Stimulated activated CD8-positive, alpha-beta memory T cell treated with anti-CD3 and anti-CD28 coated beads, Interleukin-7, amount 100 ng/mL, for 24 hours (primary cell): ENCODE measurements at regions not wholly inside any gene's neighbourhood (a gene's known extent, or its start where the extent isn't known, plus 50 kb on each side); places are given as distances from the start of the nearest gene placed in this dataset.
"Not testable (repeated sequence)": the region's sequence is repeated elsewhere in the genome, so short reads cannot be mapped to it uniquely, and the experiment has no call there.

Experiments used
- DNase-seq: peaks from one replicate; pipeline ENCODE4 v3.0.0-alpha.2; 2020; ENCODE audit warnings: low read depth

DNA sequence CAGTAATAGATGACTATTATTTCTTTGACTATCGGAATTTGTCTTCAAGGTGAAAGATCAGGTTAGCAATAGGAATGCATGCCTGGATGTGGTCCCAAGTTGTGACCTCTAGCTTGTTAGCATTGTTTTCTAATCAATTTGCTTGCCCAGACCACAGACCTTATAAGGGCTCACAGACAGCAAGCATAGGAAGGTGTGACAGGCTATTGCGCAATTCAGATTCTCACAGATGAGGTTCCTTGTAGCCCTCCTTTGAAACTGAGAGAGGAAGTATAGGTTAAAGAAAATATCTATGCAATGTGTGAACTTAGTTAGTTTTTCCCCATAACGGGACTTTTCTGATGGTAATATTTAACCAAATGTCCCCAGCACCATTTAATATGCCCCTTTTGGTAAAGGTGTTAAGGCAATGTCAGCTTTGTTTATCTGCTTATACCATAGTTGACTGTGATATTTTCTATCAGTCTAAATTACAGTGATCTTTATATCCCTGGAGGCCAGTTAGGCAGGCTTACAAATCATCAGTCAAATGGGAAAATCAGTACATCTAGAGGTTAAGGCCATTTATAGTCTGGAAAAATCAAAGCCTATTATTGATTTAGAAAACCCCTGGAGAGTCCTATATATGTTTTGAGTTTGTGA lies 168.1 kb upstream of the MBNL1 start:
- no peak for DNase-seq

DNA sequence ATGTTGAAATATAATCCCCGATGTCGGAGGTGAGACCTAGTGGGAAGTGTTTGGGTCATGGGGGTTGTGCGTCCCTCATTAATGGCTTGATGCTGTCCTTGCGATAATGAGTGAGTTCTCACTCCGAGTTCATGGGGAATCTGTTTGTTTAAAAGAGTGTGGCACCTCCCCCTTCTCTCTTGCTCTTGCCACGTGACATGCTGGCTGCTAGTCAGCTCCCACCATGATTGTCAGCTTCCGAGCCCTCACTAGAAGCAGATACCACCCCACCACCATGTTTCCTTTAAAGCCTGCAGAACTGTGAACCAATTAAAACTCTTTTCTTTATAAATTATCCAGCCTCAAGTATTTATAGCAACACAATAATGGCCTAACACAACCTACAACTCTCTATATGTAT lies 166.3 kb upstream of the MBNL1 start:
- DNase-seq: no peak

DNA sequence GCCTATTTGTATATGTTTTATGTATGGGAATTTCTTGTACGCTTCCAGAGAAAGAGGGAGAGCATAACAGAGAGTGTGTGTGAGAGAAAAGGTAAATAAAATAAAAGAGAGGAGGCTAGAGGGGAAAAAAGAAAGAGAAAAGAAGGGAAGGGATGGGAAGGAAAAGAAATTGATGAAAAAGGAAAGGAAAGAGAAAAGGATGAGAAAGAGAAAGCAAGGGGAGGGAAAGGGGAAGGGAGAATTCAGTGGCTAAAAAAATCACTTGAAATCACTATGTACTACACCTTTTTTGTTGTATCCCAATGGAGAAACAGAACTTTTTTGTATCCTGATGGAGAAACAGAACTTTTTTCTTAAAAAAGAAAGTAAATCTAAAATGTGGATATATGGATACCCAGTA lies 165.5 kb upstream of the MBNL1 start:
- DNase-seq: no peak

DNA sequence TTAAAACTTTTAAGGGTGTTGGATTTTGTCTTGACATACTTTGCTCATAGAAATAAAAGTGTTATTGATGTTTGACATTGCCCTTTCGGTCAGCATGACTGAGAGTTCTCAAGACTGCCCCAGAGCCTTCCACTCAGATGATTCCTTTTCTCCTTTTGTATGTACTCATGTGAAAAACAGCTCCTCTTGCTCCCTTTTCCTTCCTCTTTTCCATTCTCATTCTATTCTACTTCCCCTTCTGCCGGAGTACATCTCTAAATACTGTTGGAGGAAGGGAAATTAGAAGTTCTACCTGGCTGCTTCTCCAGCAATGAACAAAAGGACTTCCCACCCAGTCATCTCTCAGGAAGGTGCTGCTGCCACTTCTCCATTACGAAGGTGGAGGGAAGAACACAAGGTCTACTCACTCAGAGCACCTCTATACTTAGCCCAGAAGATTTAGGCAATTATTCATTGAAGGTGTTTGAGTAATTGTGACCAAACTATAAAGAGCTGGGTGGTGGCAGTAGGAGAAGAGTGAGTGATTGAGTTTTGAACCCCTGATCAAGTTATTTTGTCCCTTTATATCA lies 163.8 kb upstream of the MBNL1 start:
- DNase-seq: no peak

DNA sequence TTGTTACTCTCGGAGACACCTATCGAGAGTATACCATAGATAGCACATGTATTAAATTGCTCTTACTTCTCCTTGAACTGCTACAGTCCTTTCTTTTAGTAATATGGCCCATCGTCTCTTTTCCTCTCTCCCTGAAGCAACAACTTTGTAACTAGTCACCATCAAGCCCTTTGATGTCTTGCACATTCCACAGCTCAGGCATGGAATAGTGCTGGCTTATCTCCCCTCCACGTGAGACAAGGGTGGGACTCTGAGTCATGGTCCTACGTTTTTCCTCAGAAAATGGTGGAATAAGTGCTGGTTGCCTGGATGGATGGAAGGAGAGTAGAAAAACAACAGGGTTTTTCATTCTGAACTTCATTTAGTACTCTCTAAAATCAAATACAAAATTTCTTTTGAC lies 163.3 kb upstream of the MBNL1 start:
- DNase-seq: no peak

DNA sequence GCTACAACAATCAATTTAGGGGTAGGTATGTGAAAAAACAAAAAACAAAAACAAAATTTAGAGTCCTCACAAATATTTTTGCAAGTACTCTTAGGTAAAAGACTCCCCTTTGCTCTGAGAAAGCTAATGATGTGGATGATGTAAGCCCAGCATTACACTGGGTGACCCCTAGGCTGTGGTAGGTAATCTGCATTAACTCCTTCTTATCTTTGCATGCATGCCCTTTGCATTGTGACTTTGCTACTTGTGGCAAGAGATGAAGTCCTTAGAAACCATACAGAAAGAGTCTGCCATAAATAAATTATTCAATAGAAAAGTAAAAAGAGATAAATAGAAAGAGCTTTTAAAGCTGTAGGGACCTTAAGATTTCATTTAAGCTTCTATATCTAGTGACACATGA lies 159.7 kb upstream of the MBNL1 start:
- DNase-seq: no peak

DNA sequence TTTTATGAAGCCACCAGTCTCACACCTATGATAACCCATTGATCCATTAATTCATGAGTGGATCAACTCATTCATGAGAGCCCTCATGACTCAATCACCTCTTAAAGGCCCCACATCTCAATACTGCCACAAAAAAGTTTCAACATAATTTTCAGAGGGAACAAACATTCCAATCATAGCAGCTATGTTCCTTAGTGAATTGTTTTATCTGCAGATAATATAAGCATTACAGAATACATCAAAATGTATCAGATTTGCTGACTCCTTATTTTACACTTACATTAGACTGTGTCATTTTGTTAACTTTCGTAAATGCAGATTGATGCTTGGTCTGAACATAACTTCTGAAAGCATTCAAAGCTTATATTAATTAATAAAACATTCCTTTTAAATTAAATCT lies 155.3 kb upstream of the MBNL1 start:
- no peak for DNase-seq

DNA sequence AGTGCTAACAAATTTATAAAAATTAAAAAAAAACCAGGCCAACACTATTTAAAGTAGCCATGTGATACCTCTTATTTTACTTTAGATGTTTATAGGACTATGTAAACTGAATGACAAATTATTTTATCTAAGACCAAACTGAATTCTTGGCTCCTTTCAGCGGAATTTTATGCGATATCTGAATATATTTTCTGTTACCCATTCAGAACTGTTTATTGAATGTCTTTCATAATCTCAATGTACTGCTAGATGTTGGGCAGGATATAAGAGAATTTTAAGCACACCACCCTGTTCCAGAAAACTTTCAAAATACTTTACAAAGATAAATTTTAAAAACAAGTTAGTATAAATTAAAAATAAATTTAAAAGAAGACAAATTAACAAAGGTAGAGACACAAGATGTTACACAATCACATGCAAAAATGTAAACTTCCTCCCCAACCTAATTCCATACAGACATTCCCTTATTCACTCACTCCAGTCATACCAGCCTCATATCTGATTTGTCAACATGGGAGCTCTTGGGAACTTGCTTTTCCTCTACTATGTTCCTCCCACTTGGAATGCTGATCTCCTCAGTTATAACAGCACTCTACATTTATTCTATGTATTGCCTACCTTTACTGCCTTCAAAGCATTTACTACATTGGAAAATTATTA lies 154.6 kb upstream of the MBNL1 start:
- no peak for DNase-seq

DNA sequence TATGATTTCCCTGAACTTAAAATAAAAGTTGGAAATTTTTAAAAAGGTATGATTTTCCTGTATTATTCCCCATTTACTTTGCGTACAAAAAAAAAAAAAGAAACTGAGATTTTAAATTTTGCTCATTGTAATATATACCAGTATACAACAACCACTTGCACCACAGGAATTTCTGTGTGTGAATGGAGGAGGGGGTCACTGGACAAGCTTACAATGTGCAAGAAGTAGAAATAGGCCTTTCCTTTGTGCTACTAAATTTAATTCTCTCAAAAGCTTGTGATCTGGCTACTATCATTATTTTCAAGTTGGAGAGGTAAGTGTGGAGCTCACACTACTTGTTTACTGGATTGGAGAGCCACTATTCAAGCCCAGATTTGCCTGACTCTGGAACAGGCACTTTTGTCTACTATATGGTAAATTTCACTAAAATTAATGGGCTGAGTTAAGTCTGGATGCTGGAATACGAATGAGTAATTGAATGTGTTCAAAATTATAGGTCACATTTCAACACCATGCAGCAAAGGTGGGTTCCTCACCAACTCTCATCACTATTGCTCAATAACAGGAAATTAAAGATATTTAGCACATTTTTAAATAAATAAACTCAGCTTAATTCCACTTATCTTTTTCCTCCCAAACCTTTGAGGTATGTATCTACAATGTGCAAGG lies 148.0 kb upstream of the MBNL1 start:
- DNase-seq: no peak

DNA sequence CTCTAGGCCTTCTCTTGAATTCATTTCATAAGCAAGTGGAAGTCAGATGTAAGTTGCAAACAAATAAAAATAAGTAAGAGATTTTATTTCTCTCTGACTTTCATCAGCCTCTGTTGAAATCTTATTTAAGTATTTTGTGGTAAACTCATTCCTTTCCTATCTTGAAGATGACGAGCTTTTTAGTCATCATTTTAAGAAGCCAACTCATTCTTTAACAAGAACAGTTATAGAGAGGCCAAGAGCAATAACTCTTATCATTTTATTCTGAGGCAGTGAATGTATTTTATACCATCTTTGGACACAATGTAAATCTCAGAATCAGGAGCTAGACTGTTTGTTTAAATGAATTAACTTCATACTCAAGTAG lies 147.5 kb upstream of the MBNL1 start:
- DNase-seq: no peak

DNA sequence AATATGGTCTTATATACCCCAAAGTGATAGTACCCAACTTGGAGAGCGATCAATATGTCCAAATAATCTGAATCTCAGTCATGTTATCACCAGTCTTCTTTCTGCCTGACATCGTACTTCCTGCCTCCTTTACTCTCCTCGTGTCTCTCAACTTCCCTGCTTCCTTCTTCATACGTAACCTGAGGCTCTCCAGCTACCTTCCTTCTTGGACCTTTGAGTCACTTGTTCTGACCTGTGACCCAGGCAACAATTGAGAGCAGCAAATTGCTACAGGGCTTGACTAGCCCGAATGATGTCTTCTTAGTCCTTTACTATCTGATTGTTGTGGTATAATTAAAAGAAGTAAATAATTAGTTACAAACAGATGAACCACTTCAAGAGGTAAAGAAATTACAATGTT lies 145.9 kb upstream of the MBNL1 start:
- DNase-seq: no peak

DNA sequence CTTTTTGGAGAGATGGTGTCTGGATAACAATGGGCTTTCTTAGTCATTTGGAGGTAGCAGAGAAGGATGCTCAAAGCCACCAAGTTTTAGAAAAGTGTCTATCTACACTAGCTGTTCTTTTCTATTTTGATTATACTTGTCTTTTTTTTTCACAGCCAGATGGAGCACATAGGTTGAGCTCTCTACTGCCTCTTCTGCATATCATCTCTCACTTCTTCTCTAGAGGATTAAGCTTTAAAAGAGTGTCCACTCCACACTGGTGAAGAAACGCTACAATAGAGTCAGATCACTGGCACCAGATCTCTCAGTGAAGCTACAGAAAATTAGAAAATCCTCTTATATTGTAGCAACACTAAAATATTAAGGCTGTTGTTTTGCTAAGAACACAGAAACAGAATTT lies 145.3 kb upstream of the MBNL1 start:
- no peak for DNase-seq

DNA sequence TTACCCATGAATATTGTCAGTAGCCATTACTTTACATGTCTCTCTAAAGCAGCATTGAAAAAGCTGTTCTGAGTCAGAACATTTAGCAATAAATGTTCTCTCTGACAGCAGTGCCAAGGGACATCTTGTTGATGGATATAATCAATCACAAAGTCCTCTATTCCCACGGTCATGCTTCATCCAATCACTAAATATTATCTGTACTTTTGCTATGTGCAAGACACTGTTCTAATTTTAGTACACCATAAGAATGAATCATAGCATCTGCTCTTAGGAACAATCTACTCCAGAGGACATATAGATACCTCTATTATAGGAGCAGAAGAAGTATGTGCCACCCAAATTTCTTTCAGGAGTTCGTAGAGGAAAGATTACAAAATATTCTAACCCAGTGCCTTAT lies 142.5 kb upstream of the MBNL1 start:
- no peak for DNase-seq

DNA sequence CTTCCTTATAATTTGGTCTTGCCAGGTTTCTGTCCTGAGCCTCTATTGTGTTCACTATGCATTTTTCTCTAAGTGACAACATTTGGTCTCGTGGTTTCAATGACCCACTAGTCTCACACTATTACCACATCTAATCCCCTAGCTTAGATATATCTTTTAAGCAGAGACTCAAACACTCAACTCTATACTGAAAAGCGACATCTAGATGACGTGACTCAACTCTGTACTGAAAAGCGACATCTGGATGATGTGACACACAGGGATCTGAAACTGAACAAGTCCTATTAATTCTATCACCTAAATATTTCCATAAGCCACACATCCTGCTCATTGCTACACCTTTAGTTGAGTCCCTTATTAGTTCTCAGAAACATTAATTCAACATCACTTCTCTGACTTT lies 141.7 kb upstream of the MBNL1 start:
- DNase-seq: no peak

DNA sequence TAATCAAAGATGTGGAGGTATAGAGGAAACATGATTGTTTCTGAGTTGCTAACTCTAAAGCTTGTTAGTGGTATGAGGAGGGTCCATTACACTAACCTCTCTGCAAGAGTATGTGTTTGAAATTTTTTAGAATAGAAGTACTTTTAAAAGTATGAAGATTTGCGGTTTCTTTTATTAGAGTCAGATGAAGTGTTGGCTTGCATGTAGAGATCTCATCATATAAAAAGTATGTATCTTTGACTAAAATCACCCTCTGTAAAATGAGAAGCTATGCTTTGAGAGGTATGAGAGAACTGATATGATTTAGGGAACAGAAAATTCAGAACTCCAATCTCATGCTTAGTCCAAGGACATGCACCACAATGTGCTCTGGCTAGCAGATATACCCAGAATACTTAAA lies 140.4 kb upstream of the MBNL1 start:
- no peak for DNase-seq

DNA sequence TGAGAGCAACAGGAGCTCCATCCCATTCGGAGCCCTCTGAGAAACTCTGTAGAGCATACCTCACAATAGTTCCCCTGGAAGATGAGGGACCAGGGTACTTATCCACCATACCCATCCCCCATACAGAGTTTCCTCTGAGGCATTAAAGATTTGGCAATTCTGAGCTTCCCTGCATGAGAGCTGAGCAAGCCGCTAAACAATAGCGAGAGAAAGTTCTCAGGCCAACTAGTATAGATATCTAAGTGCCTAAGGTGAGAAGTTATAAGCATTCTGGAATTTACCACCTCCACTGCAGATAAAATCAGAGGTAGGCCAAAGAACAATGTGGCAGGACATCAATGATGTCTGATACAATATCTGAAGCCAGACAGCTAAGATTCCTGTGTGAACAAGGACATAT lies 129.1 kb upstream of the MBNL1 start:
- DNase-seq: no peak

DNA sequence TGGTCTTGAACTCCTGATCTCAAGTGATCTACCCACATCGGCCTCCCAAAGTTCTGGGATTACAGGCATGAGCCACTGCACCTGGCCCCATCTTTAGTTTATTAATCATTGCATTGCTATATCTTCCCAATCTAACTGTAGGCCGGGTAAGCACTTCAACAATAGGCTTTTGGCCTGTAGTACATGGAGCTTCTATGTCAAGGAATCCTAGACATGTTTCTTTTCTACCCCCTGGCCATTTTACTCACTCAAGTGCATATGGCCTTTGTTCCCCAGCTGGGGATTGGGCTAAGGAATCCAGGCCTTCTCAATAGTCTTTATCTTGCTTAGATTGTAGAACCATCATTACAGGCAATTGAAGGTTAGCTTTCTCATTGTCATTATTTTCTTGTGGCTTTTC lies 122.3 kb upstream of the MBNL1 start:
- DNase-seq: no peak

DNA sequence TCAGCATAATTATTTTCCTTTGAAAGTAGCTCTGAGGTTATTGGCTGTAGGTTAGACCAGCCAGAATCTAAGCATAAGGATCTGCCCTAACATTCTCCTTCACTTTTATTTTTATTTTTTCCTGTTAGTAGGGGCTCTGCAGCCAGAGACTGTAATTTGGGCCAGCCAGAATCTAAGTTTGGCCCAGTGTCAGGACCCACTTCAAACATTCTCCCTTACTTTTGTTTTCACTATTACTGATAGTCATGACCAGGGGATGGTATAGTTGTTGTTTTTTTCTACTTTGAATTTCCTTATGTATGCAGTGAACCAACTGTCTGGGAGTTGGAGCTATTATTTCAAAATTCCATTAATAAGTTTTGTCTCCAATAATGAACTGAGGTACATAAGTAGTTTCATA lies 121.0 kb upstream of the MBNL1 start:
- no peak for DNase-seq

DNA sequence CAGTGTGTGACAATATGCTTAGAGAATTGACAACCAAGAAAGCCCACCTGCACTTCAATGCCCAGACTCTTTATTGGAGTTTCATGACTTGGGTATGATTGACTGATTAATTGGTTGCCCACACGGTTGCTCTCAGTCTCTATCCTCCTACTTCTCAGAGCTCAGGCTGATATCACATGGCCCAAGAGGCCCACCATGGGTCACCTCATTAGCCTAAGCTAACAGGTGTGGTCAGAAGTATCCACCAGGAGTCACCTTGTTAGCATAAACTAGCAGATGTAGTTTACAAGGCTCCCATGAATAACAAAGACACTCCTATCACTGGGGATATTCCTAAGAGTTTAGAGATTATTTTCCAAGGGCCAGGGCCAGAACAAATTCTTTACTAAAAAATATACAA lies 120.2 kb upstream of the MBNL1 start:
- DNase-seq: no peak

DNA sequence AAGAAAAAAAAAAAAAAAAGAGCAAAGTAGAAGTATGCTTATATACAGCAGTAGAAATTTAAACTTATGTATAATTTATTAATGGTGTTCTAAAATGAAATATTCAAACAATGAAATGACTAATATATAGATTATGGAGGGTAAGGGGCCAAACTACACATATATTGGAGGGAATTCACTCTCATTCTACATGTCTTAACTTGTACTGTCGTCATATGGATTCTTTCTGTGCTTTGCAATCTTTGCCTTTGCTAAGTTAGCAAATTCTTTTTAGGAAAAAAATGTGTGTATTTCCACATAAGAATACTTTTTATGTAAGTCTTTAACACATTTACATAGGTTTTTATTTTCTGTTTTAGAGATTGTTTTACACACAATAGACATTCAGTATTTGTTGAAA lies 118.9 kb upstream of the MBNL1 start:
- no peak for DNase-seq

DNA sequence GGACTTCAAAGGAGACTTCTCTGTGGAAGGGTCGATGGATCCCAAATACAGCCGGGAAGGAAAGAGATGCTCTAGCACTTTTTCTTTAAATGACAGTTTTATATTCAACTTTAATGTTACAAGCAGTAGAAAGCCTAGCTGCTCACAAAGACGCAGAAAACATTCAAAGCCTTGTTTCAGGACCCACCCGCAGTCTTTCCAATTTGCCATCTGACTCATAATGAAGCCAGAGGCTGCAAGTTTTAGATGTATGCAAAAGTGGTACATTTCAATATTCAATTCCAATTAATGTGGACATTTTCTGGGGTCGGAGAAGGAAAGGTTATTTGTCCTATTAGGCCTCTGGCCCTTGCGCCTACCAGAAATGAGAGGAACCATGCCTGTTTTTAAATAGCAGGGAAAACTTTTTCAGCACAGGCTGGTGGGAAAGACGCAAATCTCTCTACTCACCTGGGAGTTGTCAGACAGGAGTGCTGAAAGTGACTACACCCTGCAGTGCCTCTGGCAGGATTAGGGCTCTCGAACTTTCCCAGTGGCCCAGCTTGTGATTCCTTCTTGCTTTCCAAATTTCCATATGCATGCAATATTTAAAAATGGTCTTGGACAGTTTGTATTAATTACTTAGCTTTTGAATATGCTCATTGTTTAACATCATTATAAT lies 117.4 kb upstream of the MBNL1 start:
- no peak for DNase-seq

DNA sequence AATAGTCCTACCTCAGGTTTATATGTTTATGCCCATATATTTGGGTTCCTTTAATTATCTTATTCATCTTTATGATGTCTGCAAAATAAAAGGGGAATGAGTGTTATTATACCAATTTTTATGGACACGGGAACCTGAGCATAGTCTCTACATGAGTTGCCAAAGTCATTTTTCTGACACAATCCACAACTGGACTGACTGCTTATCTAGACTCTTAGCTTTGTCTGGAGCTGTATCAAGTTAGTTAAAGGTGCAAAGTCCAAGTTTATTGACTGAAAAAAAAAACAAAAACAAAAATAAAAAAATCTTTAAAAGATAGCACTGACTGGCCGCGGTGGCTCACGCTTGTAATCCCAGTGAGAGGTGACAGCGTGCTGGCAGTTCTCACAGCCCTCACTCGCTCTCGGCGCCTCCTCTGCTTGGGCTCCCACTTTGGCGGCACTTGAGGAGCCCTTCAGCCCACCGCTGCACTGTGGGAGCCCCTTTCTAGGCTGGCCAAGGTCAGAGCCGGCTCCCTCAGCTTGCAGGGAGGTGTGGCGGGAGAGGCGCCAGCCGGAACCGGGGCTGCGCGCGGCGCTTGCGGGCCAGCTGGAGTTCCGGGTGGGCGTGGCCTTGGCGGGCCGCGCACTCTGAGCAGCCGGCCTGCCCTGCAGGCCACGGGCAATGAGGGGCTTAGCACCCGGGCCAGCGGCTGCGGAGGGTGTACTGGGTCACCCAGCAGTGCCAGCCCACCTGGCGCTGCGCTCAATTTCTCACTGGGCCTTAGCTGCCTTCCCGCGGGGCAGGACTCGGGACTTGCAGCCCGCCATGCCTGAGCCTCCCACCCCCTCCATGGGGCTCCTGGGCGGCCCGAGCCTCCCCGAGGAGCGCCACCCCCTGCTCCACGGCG lies 116.6 kb upstream of the MBNL1 start:
- DNase-seq: not testable (repeated sequence)
